WTC11 (cell line): ENCODE measurements at regions not wholly inside any gene's neighbourhood (a gene's known extent, or its start where the extent isn't known, plus 50 kb on each side); places are given as distances from the start of the nearest gene placed in this dataset.

Experiments used
- ATAC-seq: fragments of 200-7000 bp; cut with Tn5 transposase; 2 replicates; pipeline ENCODE4 v1.10.0; 2021; ENCODE audit warnings: mild to moderate bottlenecking, moderate library complexity
- CTCF ChIA-PET: fragments of 300-600 bp; sonication (Branson Sonifier 250); formaldehyde crosslinking; loops from one replicate; lab custom pipeline; 2021; ENCODE audit warnings: antibody characterized with exemption; lab: Charles Lee
- POLR2A ChIA-PET: fragments of 350-600 bp; sonication (Branson Sonifier 250); formaldehyde crosslinking; loops from one replicate; lab custom pipeline; 2021; ENCODE audit warnings: antibody characterized with exemption; lab: Charles Lee
- DNase-seq: peaks from one replicate; pipeline ENCODE4 v3.0.0; 2021; ENCODE audit warnings: low spot score
- H3K27ac Mint-ChIP-seq: 2 replicates; pipeline ENCODE4 v1.8.0; 2021; ENCODE audit warnings: mixed read lengths
- H3K27me3 Mint-ChIP-seq: 2 replicates; pipeline ENCODE4 v1.8.0; 2021; ENCODE audit warnings: low read depth, mild to moderate bottlenecking, moderate library complexity, mixed read lengths
- H3K36me3 Mint-ChIP-seq: 2 replicates; pipeline ENCODE4 v1.8.0; 2021; ENCODE audit warnings: mixed read lengths
- H3K4me1 Mint-ChIP-seq: 2 replicates; pipeline ENCODE4 v1.8.0; 2022; ENCODE audit warnings: mixed read lengths
- H3K4me3 Mint-ChIP-seq: 2 replicates; pipeline ENCODE4 v1.8.0; 2021; ENCODE audit warnings: mild to moderate bottlenecking, moderate library complexity, mixed read lengths
- H3K9me3 Mint-ChIP-seq: 2 replicates; pipeline ENCODE4 v1.8.0; 2021; ENCODE audit warnings: mixed read lengths
- ATF1 ChIP-seq: sonication (generic); formaldehyde crosslinking; IDR thresholded peaks from 2 replicates; pipeline ENCODE4 v1.8.1; 2023; ENCODE audit warnings: mild to moderate bottlenecking, moderate library complexity, missing genetic modification reagents
- CBFB ChIP-seq: sonication (generic); formaldehyde crosslinking; IDR thresholded peaks from 2 replicates; pipeline ENCODE4 v1.8.1; 2022; ENCODE audit warnings: mild to moderate bottlenecking, low read depth, missing genetic modification reagents
- E2F1 ChIP-seq: sonication (generic); formaldehyde crosslinking; IDR thresholded peaks from 2 replicates; pipeline ENCODE4 v1.8.0; 2022; ENCODE audit warnings: mild to moderate bottlenecking, missing genetic modification reagents
- ELF4 ChIP-seq: sonication (generic); formaldehyde crosslinking; IDR thresholded peaks from 2 replicates; pipeline ENCODE4 v1.8.1; 2022; ENCODE audit warnings: low read depth, mild to moderate bottlenecking, moderate library complexity, missing genetic modification reagents
- ERG ChIP-seq: fragments of 250-450 bp; sonication (Bioruptor Pico); IDR thresholded peaks from 2 replicates; pipeline ENCODE4 v1.8.0; 2021; ENCODE audit warnings: mild to moderate bottlenecking
- FOXP1 ChIP-seq: sonication (generic); formaldehyde crosslinking; IDR thresholded peaks from 2 replicates; pipeline ENCODE4 v1.8.0; 2022; ENCODE audit warnings: missing genetic modification reagents, mild to moderate bottlenecking, moderate library complexity, borderline replicate concordance
- JAZF1 ChIP-seq: fragments of 250-450 bp; sonication (Bioruptor Pico); IDR thresholded peaks from 2 replicates; pipeline ENCODE4 v1.9.0; 2021; ENCODE audit warnings: moderate library complexity, mild to moderate bottlenecking, inconsistent platforms
- KAT7 ChIP-seq: sonication (generic); formaldehyde crosslinking; IDR thresholded peaks from 2 replicates; pipeline ENCODE4 v1.8.1; 2023; ENCODE audit warnings: missing genetic modification reagents, mild to moderate bottlenecking, borderline replicate concordance
- NR1H2 ChIP-seq: sonication (generic); formaldehyde crosslinking; IDR thresholded peaks from 2 replicates; pipeline ENCODE4 v1.9.0; 2021; ENCODE audit warnings: mild to moderate bottlenecking, moderate library complexity, missing genetic modification reagents
- RELA ChIP-seq: sonication (generic); formaldehyde crosslinking; IDR thresholded peaks from 2 replicates; pipeline ENCODE4 v1.8.1; 2022; ENCODE audit warnings: missing genetic modification reagents, mild to moderate bottlenecking, borderline replicate concordance
- SMAD4 ChIP-seq: sonication (generic); formaldehyde crosslinking; IDR thresholded peaks from 2 replicates; pipeline ENCODE4 v1.8.0; 2022; ENCODE audit warnings: mild to moderate bottlenecking, missing genetic modification reagents
- STAT6 ChIP-seq: sonication (generic); formaldehyde crosslinking; conservative IDR thresholded peaks from 2 replicates; pipeline ENCODE4 v1.8.1; 2023; ENCODE audit warnings: mild to moderate bottlenecking, low read depth, missing genetic modification reagents, moderate library complexity
- TCF7 ChIP-seq: sonication (generic); formaldehyde crosslinking; IDR thresholded peaks from 2 replicates; pipeline ENCODE4 v1.8.0; 2022; ENCODE audit warnings: mild to moderate bottlenecking, low read depth, missing genetic modification reagents, moderate library complexity
- ZNF232 ChIP-seq: sonication (generic); formaldehyde crosslinking; IDR thresholded peaks from 2 replicates; pipeline ENCODE4 v1.8.0; 2022; ENCODE audit warnings: mild to moderate bottlenecking, missing genetic modification reagents
- TF ChIP-seq, protein P1 (sequence below): fragments of 200-600 bp; IDR thresholded peaks from 2 replicates; pipeline ENCODE4 v1.8.0; 2022; ENCODE audit warnings: antibody characterized with exemption
- TF ChIP-seq, protein P2 (sequence below): sonication (generic); formaldehyde crosslinking; IDR thresholded peaks from 2 replicates; pipeline ENCODE4 v1.8.1; 2023; ENCODE audit warnings: mild to moderate bottlenecking, moderate library complexity, missing genetic modification reagents
- TF ChIP-seq, protein P3 (sequence below): sonication (generic); formaldehyde crosslinking; IDR thresholded peaks from 2 replicates; pipeline ENCODE4 v1.8.1; 2022; ENCODE audit warnings: missing genetic modification reagents, borderline replicate concordance
- TF ChIP-seq, protein P4 (sequence below): fragments of 250-450 bp; sonication (Bioruptor Pico); IDR thresholded peaks from 2 replicates; pipeline ENCODE4 v1.9.0; 2021; ENCODE audit warnings: mild to moderate bottlenecking, borderline replicate concordance
- TF ChIP-seq, protein P5 (sequence below): sonication (generic); formaldehyde crosslinking; IDR thresholded peaks from 2 replicates; pipeline ENCODE4 v1.8.1; 2022; ENCODE audit warnings: mild to moderate bottlenecking, moderate library complexity, missing genetic modification reagents

DNA sequence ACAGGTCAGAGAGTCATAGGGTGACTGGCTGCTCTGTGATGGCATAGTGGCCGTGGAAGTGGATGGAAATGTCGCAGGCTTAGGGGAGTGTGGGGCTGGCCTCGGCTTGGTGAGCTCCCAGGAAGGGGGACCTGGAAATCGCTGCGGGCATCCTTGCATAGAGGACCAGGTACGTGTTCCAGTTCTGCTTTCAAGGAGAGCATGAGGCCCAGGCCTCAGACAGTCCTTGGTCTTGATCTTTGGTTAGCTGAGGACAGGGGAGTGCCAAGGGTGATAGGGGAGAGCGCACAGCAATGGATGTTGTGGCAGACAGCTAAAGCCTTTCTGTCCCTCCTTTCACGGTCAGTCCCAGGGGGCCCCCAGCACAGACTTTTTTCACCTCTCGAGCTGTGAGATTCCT, 110.5 kb downstream of the SNRPN start:
- Mint-ChIP-seq H3K27ac (no peak overlapping the region), H3K4me3 (no peak overlapping the region), H3K4me1 (no peaks in the 10 kb centered on the region), H3K9me3 (peaks cover 99% of the 10 kb centered on the region), H3K27me3 (peaks cover 16% of the 10 kb centered on the region), H3K36me3 (peaks cover 100% of the 10 kb centered on the region)
- POLR2A ChIA-PET: no interaction called here
- no peak for TF ChIP-seq SMAD4 (CRISPR knock-in tag)
- CTCF ChIA-PET: no interaction called here
- no peak for DNase-seq
- ATAC-seq: no peak

GRCh38 chr15:25065876-25066275, 111.1 kb downstream of the SNRPN start:
- peaks cover 99% of the 10 kb centered on the region for H3K9me3 Mint-ChIP-seq
- H3K27ac Mint-ChIP-seq: no peak overlapping the region
- no peak overlapping the region for H3K4me3 Mint-ChIP-seq
- no peaks in the 10 kb centered on the region for H3K4me1 Mint-ChIP-seq
- ATAC-seq (no peak), DNase-seq (no peak)
- H3K36me3 Mint-ChIP-seq: peaks cover 100% of the 10 kb centered on the region
- ChIA-PET CTCF (no interaction called here), POLR2A (no interaction called here)
- peaks cover 16% of the 10 kb centered on the region for H3K27me3 Mint-ChIP-seq
- TF ChIP-seq TCF7 (CRISPR knock-in tag) (no peak), ZNF232 (no peak), STAT6 (CRISPR knock-in tag) (no peak), RELA (CRISPR knock-in tag) (no peak), CBFB (no peak), E2F1 (CRISPR knock-in tag) (no peak), ELF4 (CRISPR knock-in tag) (no peak), FOXP1 (CRISPR knock-in tag) (no peak), ATF1 (CRISPR knock-in tag) (no peak), KAT7 (CRISPR knock-in tag) (no peak), JAZF1 (no peak), NR1H2 (CRISPR knock-in tag) (no peak), ERG (CRISPR knock-in tag) (no peak)
- TF ChIP-seq, protein P1, sequence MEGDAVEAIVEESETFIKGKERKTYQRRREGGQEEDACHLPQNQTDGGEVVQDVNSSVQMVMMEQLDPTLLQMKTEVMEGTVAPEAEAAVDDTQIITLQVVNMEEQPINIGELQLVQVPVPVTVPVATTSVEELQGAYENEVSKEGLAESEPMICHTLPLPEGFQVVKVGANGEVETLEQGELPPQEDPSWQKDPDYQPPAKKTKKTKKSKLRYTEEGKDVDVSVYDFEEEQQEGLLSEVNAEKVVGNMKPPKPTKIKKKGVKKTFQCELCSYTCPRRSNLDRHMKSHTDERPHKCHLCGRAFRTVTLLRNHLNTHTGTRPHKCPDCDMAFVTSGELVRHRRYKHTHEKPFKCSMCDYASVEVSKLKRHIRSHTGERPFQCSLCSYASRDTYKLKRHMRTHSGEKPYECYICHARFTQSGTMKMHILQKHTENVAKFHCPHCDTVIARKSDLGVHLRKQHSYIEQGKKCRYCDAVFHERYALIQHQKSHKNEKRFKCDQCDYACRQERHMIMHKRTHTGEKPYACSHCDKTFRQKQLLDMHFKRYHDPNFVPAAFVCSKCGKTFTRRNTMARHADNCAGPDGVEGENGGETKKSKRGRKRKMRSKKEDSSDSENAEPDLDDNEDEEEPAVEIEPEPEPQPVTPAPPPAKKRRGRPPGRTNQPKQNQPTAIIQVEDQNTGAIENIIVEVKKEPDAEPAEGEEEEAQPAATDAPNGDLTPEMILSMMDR: no peak
- TF ChIP-seq, protein P2, sequence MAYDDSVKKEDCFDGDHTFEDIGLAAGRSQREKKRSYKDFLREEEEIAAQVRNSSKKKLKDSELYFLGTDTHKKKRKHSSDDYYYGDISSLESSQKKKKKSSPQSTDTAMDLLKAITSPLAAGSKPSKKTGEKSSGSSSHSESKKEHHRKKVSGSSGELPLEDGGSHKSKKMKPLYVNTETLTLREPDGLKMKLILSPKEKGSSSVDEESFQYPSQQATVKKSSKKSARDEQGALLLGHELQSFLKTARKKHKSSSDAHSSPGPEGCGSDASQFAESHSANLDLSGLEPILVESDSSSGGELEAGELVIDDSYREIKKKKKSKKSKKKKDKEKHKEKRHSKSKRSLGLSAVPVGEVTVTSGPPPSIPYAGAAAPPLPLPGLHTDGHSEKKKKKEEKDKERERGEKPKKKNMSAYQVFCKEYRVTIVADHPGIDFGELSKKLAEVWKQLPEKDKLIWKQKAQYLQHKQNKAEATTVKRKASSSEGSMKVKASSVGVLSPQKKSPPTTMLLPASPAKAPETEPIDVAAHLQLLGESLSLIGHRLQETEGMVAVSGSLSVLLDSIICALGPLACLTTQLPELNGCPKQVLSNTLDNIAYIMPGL (CRISPR knock-in tag): no peak
- TF ChIP-seq, protein P3, sequence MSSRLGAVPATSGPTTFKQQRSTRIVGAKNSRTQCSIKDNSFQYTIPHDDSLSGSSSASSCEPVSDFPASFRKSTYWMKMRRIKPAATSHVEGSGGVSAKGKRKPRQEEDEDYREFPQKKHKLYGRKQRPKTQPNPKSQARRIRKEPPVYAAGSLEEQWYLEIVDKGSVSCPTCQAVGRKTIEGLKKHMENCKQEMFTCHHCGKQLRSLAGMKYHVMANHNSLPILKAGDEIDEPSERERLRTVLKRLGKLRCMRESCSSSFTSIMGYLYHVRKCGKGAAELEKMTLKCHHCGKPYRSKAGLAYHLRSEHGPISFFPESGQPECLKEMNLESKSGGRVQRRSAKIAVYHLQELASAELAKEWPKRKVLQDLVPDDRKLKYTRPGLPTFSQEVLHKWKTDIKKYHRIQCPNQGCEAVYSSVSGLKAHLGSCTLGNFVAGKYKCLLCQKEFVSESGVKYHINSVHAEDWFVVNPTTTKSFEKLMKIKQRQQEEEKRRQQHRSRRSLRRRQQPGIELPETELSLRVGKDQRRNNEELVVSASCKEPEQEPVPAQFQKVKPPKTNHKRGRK (CRISPR knock-in tag): no peak
- TF ChIP-seq, protein P4, sequence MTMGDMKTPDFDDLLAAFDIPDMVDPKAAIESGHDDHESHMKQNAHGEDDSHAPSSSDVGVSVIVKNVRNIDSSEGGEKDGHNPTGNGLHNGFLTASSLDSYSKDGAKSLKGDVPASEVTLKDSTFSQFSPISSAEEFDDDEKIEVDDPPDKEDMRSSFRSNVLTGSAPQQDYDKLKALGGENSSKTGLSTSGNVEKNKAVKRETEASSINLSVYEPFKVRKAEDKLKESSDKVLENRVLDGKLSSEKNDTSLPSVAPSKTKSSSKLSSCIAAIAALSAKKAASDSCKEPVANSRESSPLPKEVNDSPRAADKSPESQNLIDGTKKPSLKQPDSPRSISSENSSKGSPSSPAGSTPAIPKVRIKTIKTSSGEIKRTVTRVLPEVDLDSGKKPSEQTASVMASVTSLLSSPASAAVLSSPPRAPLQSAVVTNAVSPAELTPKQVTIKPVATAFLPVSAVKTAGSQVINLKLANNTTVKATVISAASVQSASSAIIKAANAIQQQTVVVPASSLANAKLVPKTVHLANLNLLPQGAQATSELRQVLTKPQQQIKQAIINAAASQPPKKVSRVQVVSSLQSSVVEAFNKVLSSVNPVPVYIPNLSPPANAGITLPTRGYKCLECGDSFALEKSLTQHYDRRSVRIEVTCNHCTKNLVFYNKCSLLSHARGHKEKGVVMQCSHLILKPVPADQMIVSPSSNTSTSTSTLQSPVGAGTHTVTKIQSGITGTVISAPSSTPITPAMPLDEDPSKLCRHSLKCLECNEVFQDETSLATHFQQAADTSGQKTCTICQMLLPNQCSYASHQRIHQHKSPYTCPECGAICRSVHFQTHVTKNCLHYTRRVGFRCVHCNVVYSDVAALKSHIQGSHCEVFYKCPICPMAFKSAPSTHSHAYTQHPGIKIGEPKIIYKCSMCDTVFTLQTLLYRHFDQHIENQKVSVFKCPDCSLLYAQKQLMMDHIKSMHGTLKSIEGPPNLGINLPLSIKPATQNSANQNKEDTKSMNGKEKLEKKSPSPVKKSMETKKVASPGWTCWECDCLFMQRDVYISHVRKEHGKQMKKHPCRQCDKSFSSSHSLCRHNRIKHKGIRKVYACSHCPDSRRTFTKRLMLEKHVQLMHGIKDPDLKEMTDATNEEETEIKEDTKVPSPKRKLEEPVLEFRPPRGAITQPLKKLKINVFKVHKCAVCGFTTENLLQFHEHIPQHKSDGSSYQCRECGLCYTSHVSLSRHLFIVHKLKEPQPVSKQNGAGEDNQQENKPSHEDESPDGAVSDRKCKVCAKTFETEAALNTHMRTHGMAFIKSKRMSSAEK: no peak
- TF ChIP-seq, protein P5, sequence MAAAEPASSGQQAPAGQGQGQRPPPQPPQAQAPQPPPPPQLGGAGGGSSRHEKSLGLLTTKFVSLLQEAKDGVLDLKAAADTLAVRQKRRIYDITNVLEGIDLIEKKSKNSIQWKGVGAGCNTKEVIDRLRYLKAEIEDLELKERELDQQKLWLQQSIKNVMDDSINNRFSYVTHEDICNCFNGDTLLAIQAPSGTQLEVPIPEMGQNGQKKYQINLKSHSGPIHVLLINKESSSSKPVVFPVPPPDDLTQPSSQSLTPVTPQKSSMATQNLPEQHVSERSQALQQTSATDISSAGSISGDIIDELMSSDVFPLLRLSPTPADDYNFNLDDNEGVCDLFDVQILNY (CRISPR knock-in tag): no peak
